ENCODE measurements at regions not wholly inside any gene's neighbourhood (a gene's known extent, or its start where the extent isn't known, plus 50 kb on each side); places are given as distances from the start of the nearest gene placed in this dataset.

- no peak for DNase-seq
Measured at GRCh38 chr18:44624052-44624451, 56.6 kb upstream of the SETBP1 start.

GRCh38 chr18:44625386-44625785 lies 55.3 kb upstream of the SETBP1 start:
- DNase-seq, result no peak

- DNase-seq, result no peak
Measured at GRCh38 chr18:44626236-44626635, 54.5 kb upstream of the SETBP1 start.

GRCh38 chr18:44626807-44627206 lies 53.9 kb upstream of the SETBP1 start:
- no peak for DNase-seq

GRCh38 chr18:44627280-44627679 lies 53.4 kb upstream of the SETBP1 start:
- DNase-seq, result no peak

- DNase-seq, result no peak
Measured at GRCh38 chr18:44629406-44629805, 51.3 kb upstream of the SETBP1 start.

GRCh38 chr18:44630118-44630517 lies 50.6 kb upstream of the SETBP1 start:
- no peak for DNase-seq
